ENCODE measurements at regions not wholly inside any gene's neighbourhood (a gene's known extent, or its start where the extent isn't known, plus 50 kb on each side); places are given as distances from the start of the nearest gene placed in this dataset.

- TF ChIP-seq GATA2 (IDR thresholded peaks at IDR 0.05; ENCODE audit: low read depth, low read length) (no peak), GATA3 (IDR thresholded peaks at IDR 0.05; ENCODE audit: low read depth, low read length) (no peak)
Observed at GRCh38 chr15:35254062-35254461, 169.0 kb upstream of the NANOGP8 start.

- no peak for TF ChIP-seq GATA3 (IDR thresholded peaks at IDR 0.05; ENCODE audit: low read depth, low read length)
- no peak for TF ChIP-seq GATA2 (IDR thresholded peaks at IDR 0.05; ENCODE audit: low read depth, low read length)
Observed at GRCh38 chr15:35252351-35252865, 167.3 kb upstream of the NANOGP8 start.

GRCh38 chr15:35247150-35247549, 162.1 kb upstream of the NANOGP8 start:
- no peak for TF ChIP-seq GATA2 (IDR thresholded peaks at IDR 0.05; ENCODE audit: low read depth, low read length)

DNA sequence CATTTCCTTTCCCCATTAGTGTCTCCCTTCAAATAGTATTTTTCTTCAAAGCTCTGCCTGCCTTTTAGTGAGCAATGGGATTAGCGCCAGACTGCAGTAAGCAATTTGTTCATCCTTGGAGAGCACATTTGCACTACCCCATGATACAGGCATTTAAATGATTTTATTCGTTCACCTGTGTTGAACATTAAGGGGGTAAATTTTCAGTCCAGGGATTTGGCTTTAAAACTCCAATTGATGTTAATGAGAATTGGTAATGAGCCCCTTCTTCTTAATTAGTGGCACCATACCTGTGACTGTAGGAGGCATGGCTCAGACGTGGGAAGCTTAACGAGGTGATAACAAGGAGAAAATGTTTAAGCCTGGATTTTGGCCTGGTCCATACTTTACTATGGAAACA, 161.4 kb upstream of the NANOGP8 start:
- TF ChIP-seq GATA2 (IDR thresholded peaks at IDR 0.05; ENCODE audit: low read depth, low read length) (no peak), GATA3 (IDR thresholded peaks at IDR 0.05; ENCODE audit: low read depth, low read length) (no peak)

DNA sequence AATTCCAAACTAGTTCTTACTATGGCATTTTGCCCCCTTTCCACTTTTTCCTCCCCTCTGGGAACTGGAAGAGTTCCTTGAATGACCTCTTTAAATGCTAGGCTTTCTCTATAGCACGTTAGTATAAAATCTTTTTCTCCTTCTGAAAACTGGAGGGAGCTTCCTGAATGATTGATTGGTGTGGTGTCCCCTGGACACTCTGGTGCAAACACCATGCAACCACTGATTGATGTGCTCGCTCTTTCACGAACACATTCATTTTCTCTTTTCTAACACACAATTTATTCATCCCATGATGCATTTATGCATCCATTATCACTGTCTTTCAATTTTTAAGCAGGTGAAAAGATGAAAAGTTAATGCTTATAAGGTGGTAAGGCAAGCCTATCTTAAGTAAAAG, 159.1 kb upstream of the NANOGP8 start:
- TF ChIP-seq GATA2 (IDR thresholded peaks at IDR 0.05; ENCODE audit: low read depth, low read length) = no peak
- no peak for TF ChIP-seq GATA3 (IDR thresholded peaks at IDR 0.05; ENCODE audit: low read depth, low read length)

GRCh38 chr15:35243758-35244157, 158.7 kb upstream of the NANOGP8 start:
- TF ChIP-seq GATA2 (IDR thresholded peaks at IDR 0.05; ENCODE audit: low read depth, low read length) (no peak), GATA3 (IDR thresholded peaks at IDR 0.05; ENCODE audit: low read depth, low read length) (no peak)

DNA sequence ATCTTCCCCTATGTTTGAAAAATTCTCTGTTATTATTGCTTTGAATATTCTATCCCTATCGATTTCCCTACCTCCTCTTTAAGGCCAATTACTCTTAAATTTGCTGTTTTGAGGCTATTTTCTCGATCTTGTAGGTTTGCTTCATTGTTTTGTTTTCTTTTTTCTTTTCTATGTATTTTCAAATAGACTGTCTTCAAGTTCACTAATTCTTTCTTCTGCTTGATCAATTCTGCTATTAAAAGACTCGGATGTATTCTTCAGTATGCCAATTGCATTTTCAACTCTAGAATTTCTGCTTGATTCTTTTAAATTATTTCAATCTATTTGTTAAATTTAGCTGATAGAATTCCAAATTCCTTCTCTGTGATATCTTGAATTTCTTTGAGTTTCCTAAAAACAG, 144.0 kb upstream of the NANOGP8 start:
- TF ChIP-seq GATA2 (IDR thresholded peaks at IDR 0.05; ENCODE audit: low read depth, low read length) (no peak), GATA3 (IDR thresholded peaks at IDR 0.05; ENCODE audit: low read depth, low read length) (no peak)

DNA sequence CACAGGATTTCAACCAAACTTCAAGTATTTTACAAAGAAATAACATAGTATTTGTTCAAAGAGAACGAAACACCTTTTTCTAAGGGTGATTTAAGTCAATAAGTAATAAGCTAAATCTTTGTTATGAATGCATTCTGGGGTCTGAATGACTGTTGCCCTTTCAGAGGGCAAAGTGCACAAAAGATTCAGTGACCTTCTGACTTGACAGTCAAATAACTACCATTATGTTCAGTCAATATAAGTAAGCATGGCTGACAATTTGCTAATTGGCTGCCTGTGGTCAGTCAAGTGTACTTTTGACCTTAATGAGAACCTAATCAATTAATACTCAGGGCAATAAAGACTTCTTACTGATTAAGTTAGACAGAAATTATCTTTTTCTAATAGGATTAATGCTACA, 133.1 kb upstream of the NANOGP8 start:
- no peak for TF ChIP-seq GATA2 (IDR thresholded peaks at IDR 0.05; ENCODE audit: low read depth, low read length)
- TF ChIP-seq GATA3 (IDR thresholded peaks at IDR 0.05; ENCODE audit: low read depth, low read length) = no peak

DNA sequence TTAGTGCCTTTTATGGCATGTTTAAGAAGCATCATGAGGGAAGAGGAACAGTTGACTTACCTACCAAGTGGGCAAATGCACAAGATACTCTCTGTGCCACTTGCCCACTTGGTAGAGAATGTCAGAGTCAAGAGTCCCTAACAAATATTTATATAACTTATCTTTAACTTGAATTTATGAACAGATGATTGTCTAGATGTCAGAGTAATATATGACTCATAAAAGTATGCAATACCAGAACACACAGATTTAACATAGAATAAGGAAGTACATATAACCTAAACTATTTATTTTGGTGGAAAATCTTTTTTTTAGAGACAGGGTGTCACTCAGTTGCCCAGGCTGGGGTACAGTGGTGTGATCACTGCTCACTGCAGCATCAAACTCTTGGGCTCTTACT, 130.0 kb upstream of the NANOGP8 start:
- TF ChIP-seq GATA3 (IDR thresholded peaks at IDR 0.05; ENCODE audit: low read depth, low read length) (no peak), GATA2 (IDR thresholded peaks at IDR 0.05; ENCODE audit: low read depth, low read length) (no peak)

DNA sequence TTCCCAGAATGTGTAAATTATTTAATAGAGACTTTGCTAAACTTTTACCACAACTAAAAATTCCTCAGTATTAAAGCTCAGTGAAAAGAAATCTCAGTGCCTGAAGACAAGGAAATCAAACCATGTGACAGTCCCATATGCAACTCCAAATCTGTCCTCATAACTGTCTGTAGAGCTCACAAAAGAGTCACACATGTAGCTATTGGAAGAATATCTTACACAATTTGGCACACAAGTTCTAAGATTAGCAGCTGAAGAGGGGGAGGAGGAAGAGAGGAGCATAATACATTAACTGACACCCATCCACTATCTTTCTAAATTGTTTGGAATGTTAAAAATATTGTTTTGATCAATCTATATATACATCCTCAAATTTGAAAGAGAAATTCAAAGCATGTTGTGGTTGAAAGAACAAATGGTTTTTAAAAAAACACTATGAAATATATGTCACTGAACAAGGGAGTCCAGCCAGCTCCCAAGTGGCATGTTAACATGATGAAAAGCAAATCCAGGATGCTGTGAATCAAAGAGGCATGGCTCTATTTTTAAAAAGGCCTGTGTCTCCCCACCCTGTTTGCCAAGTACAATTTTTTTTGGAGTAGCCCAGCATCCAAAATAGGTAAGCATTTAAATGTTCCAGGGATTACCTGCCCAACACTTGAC, 126.3 kb upstream of the NANOGP8 start:
- TF ChIP-seq GATA3 (IDR thresholded peaks at IDR 0.05; ENCODE audit: low read depth, low read length) (no peak), GATA2 (IDR thresholded peaks at IDR 0.05; ENCODE audit: low read depth, low read length) (no peak)

DNA sequence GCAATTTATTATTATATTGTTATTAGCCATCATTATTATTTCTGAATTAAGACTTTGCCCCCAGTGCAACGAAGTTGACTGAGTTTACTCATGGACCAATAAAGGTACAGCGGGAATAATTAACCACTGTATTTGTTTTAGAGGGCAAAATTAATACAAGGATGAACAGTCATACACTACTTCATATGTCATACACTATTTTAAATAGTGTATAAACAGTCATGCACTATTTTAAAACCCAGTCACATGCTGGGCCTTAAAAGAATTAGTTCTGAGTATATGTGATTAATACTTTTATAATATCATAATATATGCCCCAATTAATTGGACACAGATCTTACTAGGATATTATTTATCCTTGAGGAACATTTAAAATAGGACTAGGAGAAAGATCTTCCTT, 125.3 kb upstream of the NANOGP8 start:
- no peak for TF ChIP-seq GATA3 (IDR thresholded peaks at IDR 0.05; ENCODE audit: low read depth, low read length)
- no peak for TF ChIP-seq GATA2 (IDR thresholded peaks at IDR 0.05; ENCODE audit: low read depth, low read length)

DNA sequence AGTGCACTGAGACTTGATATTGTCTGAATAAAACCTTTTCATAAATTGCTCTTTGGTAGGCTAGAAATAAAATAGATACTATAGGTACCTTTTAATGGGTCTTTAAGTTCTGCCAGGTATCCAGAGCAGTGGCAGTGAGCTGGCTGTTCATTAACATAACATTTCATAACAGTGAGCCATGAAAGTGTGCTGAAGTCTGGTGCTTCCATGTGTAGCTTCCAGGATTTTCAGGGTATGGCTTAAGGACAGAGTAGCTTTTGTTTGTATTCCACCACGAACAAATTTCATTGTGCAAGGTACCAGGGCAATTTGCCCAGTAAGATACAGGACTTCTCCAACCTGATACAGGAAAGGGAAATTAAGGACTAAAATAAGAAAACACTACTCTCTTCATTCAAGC, 124.7 kb upstream of the NANOGP8 start:
- no peak for TF ChIP-seq GATA3 (IDR thresholded peaks at IDR 0.05; ENCODE audit: low read depth, low read length)
- TF ChIP-seq GATA2 (IDR thresholded peaks at IDR 0.05; ENCODE audit: low read depth, low read length) = no peak

- TF ChIP-seq GATA2 (IDR thresholded peaks at IDR 0.05; ENCODE audit: low read depth, low read length) = no peak
- no peak for TF ChIP-seq GATA3 (IDR thresholded peaks at IDR 0.05; ENCODE audit: low read depth, low read length)
Observed at GRCh38 chr15:35208353-35208752, 123.3 kb upstream of the NANOGP8 start.

- no peak for TF ChIP-seq GATA3 (IDR thresholded peaks at IDR 0.05; ENCODE audit: low read depth, low read length)
- TF ChIP-seq GATA2 (IDR thresholded peaks at IDR 0.05; ENCODE audit: low read depth, low read length) = no peak
Observed at GRCh38 chr15:35206060-35206675, 121.1 kb upstream of the NANOGP8 start.

- no peak for TF ChIP-seq GATA3 (IDR thresholded peaks at IDR 0.05; ENCODE audit: low read depth, low read length)
Observed at GRCh38 chr15:35198197-35198596, 113.1 kb upstream of the NANOGP8 start.

Measured in SH-SY5Y (cell line).